ENCODE measurements at regions not wholly inside any gene's neighbourhood (a gene's known extent, or its start where the extent isn't known, plus 50 kb on each side); places are given as distances from the start of the nearest gene placed in this dataset.

DNA sequence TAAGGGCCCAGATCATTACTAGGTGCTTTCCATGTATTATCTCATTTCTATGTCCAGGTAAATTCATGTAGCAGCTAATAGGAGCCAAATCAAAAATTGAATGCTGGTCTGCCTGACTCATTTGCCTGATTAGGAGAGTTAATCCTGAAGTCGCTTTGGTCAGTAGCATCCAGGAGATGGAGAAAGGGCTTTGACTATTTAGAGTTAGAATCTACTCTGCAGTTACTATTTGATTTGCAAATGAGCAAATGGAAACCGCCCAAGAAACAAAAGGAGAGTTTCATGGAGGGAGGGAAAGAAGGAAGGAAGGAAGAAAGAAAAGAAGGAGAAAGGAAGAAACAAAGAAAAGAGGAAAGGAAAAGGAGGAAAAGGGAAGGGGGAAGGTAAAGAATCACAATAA lies 539.6 kb upstream of the MMS22L start:
- DNase-seq, result no peak

- no peak for DNase-seq
Observed at GRCh38 chr6:97841763-97842162, 558.7 kb upstream of the MMS22L start.

GRCh38 chr6:97842521-97842920 lies 559.5 kb upstream of the MMS22L start:
- DNase-seq, result no peak

GRCh38 chr6:97849390-97849789 lies 566.4 kb upstream of the MMS22L start:
- DNase-seq, result no peak

- DNase-seq, result no peak
Observed at GRCh38 chr6:97850458-97851212, 567.6 kb upstream of the MMS22L start.

- no peak for DNase-seq
Observed at GRCh38 chr6:97863697-97864096, 580.7 kb upstream of the MMS22L start.

DNA sequence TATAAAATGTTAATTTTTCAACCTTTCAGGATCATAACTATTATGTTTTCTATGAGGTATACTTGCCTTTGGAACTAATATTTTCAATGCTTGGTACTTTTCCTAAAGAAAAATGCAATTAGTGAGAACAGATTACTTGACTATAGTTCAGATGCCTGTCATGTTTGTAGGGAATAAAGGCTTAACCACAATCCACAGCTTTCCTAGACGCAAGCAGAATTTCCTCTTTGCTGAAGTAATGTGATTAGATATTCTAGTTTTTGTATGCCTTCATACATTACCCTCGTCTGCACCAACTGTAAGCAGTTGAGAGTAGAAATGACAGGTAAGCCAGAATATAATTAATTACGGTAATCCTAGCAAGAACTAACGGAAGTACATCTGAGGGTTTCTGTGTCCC lies 581.4 kb upstream of the MMS22L start:
- DNase-seq, result no peak

DNA sequence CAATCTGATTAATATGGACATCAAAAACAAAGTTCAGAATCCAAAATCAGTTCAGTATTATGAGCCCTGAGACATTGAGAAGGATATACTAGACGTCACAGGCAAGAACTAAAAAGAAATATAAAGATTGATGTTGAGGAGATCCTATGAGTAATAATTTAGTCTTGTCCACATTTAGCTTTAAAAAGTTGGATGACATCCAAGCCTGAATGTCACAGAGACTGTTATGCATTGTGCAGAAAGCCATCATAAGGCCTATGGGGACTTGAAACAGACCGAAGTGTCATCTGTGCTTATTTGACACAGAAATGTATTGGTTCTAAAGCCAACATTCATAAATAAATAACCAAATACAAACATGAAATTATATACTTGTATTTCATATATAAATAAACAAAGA lies 581.8 kb upstream of the MMS22L start:
- DNase-seq, result no peak

GRCh38 chr6:97865612-97866011 lies 582.6 kb upstream of the MMS22L start:
- no peak for DNase-seq

DNA sequence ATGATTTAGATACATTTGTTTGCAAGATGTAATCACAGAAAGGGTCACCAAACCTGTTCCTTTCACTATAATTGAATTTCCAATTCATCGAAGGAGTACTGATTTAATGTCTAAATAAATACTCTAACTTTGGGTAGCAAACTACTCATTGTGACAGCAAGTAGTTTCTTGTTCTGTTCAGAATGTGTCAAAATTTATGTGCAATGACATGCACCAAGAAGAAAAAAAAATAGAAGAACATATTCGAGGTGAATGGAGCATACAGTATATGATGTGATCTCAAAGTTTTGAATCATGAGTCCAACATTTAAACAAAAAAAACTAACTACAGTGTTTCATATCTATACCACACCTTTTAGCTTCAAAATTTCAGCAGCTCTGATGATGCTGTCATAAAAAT lies 583.6 kb upstream of the MMS22L start:
- no peak for DNase-seq

GRCh38 chr6:97867177-97867576 lies 584.2 kb upstream of the MMS22L start:
- DNase-seq, result no peak

DNA sequence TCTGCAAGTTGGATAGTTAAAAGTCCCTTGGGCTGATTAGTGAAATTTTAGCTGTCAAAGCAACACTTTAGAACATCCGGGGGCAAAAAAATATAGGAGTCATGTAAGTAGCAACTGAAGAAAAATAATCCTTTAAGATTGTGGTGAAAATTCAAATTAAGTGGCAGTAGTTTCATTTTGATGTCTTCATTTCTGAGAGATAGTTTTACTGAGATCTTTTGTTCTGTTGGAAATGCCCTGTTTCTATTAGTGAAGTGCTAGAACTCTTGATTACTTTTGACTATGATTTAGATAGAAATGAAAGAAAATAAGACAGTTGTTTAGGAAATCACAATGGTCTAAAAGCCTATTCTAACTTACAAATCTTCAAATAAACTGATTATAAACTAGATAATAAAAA lies 587.3 kb upstream of the MMS22L start:
- no peak for DNase-seq

DNA sequence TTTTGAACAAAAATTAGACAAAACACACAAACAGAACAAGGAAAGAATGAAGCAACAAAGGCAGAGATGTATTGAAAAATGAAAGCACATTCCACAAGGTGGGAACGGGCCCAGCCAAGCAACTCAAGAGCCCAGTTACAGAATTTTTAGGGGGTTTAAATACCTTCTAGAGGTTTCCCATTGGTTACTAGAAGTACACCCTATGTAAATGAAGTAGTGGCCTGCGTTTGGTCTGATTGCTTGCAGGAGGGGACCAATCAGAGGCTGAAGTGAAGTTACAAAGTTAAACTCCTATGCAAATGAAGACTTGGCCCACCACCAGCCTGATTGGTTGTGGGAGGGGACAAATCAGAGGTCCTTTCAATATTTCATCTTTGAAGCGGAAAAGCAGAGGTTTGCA lies 593.7 kb upstream of the MMS22L start:
- no peak for DNase-seq

GRCh38 chr6:97882755-97883154 lies 599.7 kb upstream of the MMS22L start:
- DNase-seq, result no peak

DNA sequence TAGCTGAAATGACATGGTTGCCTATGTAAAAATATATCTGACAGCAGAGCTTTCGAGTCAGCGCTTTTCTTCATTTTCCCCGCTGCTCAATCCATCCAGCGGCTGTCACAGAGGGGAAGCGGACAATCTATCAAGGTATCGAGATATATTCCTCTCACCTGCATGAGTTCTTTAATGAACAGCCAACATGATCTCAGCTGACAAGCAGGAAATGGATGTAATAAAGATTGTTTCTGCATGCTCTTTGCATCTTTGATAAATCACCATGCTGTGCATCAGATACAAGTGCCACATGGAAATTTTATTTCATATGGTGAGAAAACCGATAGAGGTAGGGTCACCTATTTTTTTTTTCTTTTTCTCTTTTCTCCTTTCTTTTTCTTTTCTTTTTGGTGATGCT lies 602.3 kb upstream of the MMS22L start:
- DNase-seq, result no peak

GRCh38 chr6:97885828-97886227 lies 602.8 kb upstream of the MMS22L start:
- no peak for DNase-seq

DNA sequence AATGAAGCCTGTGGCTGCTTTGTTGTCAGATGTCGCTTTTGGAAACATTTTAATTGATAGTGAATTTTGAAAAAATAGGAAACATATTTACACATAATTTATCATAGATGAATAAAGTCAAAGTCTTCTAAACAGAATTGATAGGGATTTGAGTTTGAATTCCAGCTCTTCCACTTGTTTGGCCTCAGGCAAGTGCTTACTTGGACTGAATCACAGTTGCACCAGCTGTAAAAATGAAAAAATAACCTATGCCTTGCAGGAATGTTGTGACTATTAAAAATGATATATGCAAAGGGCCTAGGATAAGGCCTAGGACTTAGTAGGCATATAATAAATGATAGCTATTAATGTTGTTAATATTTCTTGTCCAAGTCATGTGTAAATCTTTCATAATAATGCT lies 618.5 kb upstream of the MMS22L start:
- DNase-seq, result no peak

- DNase-seq, result no peak
Observed at GRCh38 chr6:97909380-97909779, 626.4 kb upstream of the MMS22L start.

GRCh38 chr6:97913721-97914120 lies 630.7 kb upstream of the MMS22L start:
- no peak for DNase-seq

- no peak for DNase-seq
Observed at GRCh38 chr6:97914912-97915311, 631.9 kb upstream of the MMS22L start.

DNA sequence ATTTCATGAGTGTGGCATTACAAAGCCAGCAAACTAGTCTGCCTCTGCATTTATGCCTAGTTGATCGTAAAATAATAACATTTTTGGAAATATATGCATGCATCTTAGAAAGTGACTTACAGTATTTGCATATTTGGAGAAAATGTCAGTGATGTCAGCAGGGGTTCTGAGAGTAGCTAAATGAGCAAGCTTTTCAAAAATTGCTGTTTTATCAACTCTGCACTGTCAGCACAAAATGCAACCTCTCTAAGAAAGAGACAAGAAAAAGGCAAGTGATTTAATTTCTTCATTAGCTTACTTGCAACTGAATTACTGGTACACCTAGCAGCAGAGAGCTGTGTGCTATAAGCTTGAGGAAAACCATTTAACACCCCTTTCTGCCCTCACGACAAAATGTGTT lies 632.5 kb upstream of the MMS22L start:
- DNase-seq, result no peak

GRCh38 chr6:97917369-97917768 lies 634.4 kb upstream of the MMS22L start:
- DNase-seq, result no peak

DNA sequence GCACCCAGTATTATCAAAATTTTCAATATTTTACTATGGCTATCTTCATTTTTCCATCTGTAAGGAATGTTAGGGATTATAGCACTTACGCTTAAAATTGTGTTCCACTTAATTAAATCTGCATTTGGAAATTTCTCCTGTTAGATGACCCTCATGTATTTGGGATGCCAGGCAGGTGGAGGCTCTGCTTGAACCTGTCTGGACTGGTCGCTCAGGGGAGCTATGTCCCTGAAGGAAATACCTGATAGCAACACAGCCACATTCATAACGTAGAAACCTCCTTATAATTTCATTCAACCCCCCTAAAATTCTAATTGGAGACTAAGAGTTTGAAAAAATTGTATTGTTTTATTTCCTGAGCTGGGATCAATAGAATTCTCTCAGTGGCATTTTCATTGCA lies 636.0 kb upstream of the MMS22L start:
- no peak for DNase-seq

GRCh38 chr6:97919631-97920030 lies 636.6 kb upstream of the MMS22L start:
- DNase-seq, result no peak

DNA sequence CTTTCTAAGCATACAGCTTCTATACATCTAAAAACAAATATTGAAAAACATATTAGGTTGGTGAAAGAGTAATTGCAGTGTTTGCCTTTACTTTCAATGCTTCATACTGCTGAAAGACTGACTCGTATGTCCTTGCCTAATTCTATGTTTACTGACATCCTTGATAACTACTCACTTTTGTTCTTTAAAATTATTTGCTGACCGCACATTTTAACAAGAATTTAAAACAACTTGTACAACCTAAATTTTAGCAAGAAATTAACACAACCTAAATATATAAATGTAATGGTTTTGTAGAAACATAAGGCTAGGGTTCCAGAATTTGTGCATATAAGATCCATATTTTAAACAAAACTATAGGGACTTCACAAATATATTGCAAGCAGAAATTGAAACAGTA lies 640.2 kb upstream of the MMS22L start:
- no peak for DNase-seq

DNA sequence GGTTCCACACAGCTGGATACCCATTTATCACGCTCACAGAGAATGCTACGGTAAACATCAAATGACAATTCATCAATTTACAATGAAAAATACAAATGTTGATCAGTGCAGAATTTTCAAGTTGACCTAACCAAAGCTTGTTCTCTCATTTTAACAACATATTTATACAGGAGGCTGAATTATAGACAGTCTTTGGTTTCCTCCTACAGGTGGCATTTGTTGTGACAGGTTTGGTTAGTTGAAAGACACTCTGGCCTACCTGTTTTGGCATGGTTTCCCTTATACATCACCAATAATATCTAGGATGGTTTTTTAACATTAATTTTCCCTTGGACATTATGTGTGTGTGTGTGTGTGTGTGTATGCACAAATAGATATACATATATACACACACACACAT lies 642.5 kb upstream of the MMS22L start:
- no peak for DNase-seq

Measured in NCI-H1092 (cell line).